ENCODE measurements at regions not wholly inside any gene's neighbourhood (a gene's known extent, or its start where the extent isn't known, plus 50 kb on each side); places are given as distances from the start of the nearest gene placed in this dataset.
"Not testable (repeated sequence)": the region's sequence is repeated elsewhere in the genome, so short reads cannot be mapped to it uniquely, and the experiment has no call there.

DNA sequence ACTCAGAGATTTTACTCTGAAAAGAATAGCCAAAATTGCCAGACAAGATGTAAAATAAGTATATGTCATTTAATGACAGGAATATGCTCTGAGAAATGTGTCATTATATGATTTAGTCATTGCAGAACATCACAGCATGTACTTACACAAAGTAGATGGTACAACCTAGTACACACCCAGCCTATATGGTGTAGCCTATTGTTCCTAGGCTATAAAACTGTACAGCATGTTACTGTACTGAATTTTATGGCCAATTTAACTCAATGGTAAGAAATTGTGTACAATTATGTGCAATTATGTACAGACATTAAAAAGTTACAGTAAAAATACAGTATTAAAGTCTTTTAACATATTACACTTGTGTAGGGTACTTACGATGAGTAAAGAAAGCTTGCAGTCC is 311.9 kb upstream of the EPHA7 start:
- FAIRE-seq (no peak), DNase-seq (ENCODE audit: low spot score in 2 of 2) (no peak)

DNA sequence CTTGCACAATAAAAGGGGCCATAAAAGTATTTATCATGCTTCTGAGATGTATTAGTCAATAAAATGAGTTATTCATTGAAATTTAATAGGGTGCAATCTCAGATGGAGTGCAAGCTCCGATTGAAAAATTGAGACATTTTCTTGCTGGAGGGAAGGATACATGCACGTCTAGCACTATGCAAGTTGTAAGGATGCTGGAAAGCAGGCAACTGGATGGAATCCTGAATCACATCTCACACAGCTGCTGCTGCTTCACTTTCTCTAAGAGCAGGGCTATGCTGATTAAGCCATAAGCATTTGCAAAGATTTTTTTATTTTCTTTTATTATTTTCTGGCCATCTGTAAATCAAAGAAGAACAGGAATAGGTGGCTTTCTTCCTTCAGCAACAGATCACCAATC is 308.8 kb upstream of the EPHA7 start:
- no peak for DNase-seq (ENCODE audit: low spot score in 2 of 2)
- FAIRE-seq, result no peak

DNA sequence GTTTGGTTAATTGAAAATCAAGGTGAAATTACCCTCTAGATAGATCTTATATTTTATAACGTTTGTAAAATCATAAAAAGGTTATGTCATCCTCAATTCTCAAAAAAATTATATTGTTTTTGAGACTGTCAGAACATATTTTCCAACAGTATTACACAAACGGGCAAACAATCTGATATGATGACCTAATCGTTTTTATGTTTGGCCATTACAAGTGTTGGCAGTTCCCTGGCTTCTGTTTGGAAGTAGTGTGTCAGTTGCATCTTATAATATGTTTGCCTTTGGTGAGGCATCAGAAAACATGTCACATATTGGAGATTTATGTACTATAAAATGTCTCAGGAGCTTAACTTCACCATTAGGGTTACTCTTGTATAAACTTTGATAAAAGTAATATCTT is 308.1 kb upstream of the EPHA7 start:
- FAIRE-seq, result no peak

DNA sequence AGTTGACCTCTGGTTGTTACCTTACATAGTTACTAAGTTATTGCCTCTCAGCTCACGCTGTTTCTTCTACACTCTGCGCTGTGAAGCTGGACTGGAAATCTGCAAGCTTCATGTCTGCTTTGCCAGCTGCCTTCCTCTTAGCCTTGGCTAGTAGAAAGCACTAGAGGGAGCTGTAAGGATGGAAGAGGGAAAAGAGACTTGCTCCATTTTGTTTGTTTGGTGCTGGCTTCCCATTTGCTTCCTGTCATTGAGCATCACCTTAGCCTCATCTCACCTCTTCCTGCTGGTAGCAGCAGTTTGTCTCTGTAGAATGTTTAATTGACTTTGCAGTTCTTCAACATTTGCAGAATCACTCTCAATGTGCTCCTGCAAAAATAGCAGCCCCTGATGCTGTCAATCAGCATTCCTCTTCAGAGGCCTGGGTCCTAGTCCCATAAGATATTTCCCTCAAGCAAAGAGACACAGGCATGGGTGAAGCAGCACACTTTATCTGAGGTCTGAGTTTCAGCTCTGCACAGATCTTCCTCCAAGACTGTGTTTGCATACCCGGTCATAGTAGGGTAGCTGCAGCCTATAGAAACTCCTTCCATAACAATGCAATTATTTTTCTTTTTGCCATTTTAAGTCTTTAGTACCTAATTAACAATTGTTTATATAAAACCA is 302.2 kb upstream of the EPHA7 start:
- peak in 1 of 2 donors; percentile 2 for DNase-seq (ENCODE audit: low spot score in 2 of 2)
- no peak for FAIRE-seq

More for the DNA sequence above, 308.1 kb upstream of the EPHA7 start:
- DNase-seq (ENCODE audit: low spot score in 2 of 2), result no peak

DNA sequence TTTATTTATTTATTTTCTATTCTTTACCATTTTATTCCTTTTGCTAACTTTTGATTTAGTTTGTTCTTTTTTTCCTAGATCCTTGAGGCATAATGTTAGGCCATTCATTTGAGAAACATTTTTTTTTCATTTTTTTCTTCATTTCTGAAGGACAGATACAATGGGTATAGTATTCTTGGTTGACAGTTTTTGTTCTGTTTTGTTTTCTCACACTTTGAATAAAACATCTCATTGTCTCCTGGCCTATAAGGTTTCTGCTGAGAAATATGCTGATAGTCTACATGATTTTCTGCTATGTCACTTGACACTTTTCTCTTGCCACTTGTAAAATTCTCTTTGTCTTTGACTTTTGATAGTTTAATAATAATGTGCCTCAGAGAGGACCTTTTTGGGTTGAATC is 294.6 kb upstream of the EPHA7 start:
- DNase-seq (ENCODE audit: low spot score in 2 of 2), result no peak
- no peak for FAIRE-seq

DNA sequence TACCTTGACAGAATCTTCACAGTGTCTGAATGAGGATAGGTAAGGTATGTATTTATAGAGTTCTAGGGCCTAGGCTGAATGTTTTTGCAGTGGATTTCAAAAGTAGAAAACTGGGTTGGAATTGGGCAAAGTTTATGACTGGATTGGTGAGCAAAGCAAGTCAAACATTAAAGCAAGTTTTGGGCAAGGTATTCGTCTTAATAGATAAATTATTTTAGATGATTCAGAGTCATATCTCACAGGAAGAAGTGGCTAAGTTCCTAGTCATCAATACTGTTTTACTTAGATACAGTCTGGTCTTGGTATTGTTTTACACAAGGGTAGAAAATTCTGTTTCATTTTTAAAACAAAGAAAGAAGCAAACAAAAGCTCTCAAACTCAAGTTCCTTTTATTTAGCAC is 284.1 kb upstream of the EPHA7 start:
- no peak for FAIRE-seq
- no peak for DNase-seq (ENCODE audit: low spot score in 2 of 2)

DNA sequence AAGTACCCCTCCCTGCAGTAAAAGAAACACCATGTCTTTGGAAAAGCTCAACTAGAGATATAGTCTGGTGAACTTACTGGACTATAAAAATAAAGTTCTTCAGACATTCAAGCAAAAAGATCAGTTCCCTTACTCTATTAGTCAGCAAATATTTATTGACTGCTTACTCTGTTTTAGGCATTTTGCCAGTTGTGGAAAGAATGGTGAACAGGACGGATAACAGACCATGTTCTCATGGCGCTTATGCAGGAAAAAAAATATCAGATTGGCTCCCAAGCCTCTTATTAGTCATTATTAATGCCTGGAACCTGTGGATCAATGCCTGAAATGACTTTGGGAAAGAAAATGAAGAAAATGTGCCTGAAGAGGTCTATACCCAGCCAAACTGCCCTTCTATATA is 282.2 kb upstream of the EPHA7 start:
- FAIRE-seq (no peak), DNase-seq (ENCODE audit: low spot score in 2 of 2) (no peak)

DNA sequence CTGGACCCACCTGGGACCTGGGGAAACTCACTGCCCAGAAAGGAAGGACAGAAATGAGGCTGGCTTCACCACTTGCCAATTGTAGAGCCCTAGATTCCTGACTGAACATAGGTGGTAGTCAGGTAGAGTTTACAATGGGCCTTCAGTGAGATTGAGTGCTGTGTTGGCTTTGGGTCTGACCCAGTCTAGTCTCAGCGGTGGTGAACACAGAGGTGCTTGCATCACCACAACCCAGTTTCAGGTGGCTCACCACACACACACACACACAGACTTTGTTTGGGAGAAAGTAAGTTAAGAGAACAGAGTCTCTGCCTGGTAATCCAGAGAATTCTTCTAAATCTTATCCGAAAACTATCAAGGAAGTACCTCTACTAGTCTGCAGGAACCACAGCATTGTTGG is 266.1 kb upstream of the EPHA7 start:
- DNase-seq (ENCODE audit: low spot score in 2 of 2) (no peak), FAIRE-seq (no peak)

DNA sequence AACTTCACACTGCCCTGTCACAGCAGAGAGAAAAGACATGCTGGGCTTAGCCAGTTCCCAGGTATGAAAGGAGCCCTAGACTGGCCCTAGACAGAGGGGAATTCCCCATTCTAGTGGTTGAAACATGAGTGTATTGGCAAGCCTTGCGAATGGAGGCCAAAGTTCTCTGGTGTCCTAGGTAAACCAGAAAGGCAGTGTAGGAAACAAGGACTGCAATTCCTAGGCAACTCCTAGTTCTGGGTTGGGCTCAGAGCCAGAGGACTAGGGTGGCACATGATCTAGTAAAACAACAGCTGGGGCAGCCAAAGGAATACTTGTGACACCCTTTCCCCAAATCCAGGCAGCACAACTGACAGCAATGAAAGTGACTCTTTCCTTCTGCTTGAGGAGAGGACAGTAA is 265.0 kb upstream of the EPHA7 start:
- DNase-seq (ENCODE audit: low spot score in 2 of 2) (no peak), FAIRE-seq (no peak)

DNA sequence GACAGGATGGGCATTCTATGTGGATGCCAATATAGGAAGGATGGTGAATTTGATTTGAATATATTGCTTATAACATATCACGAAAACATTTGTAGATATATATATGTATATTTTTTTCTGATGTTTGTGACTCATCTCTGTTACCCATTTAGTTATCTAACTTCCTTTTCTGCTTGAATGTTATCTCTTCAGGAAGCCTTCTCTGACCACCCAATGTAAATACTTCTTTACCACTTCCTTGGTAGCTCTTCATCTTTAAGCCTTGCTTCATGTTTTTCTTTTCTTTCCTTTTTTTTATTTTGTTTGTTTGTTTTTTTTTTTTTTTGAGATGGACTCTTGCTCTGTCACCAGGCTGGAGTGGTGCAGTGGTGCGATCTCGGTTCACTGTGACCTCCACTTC is 260.5 kb upstream of the EPHA7 start:
- FAIRE-seq, result no peak
- no peak for DNase-seq (ENCODE audit: low spot score in 2 of 2)

DNA sequence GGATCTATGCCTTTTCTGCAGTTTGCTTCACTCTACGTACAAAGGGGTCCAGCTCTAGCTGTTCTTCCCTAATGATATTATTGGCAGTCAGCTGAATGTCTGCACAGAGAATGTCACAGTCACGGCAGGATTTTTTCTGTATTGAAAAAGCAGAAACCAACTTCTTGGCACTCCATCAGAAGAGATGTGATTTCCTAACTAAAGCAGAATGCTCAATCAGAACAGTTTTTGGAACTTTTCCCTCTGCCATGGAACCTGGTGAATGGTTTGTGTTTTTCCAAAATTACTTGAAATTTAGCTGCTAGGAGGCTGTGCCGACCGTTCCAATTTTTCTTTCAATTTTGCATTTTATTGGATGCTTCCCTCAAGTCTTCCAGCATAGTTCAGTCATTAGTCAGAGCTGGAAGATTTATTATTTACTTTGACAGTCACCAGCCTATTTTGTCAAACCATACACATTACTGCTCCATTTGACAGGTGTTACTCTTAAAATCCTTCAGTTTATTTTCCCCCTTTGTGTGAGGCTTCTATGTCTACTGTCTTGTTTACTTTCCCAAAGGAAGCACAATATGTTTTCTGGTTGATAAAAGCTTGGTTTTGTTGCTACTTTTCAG is 259.6 kb upstream of the EPHA7 start:
- FAIRE-seq (no peak), DNase-seq (ENCODE audit: low spot score in 2 of 2) (no peak)

DNA sequence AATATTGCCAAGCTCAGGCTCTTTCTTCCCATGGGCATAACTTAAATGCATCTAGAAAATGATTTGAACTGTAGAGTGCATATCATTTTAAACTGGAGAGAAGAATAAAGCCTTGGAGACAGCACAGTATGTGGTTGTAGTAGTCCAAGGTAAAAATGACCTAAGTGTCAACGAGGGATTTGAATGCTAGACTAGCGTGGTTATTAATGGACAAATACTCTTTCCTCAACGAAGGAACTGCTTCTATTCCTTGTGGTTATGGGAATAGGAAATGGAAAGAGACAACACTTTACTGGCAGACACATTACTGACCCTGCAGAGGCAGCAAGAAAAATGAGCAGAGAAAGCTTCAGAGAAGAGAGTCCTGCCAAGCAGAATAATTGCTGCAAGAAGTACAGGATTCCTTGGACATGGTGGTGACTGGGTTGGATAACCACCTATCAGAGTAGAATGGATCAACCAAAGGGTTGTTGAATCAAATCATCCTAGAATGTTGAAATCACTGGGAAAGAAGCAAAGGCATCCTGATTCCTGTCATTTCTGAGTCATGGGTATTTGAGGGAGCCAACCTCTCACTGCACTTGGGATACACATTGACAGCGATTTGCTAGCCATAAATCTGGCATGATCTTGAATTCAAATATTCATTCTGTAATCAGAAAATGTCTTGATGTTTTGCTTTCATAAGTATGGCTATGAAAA is 258.1 kb upstream of the EPHA7 start:
- no peak for FAIRE-seq
- no peak for DNase-seq (ENCODE audit: low spot score in 2 of 2)

DNA sequence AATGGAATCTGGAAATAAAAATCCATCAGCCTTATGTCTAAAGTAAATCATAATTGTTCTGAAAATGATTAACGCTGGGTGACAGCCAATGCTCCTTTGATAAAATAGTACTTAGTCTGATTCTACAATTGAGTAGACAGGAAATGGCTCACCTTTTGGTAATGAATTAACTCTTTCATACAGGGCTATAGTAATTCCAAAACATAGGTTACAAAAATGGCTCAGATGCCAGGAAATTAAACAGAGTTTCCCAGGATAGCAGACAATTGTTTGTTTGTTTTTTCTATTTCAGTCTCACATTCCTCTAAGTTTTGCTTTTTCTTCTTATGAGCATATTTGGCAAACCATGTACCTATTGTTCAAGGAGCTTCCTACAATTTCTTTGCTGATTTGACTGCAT is 257.2 kb upstream of the EPHA7 start:
- DNase-seq (ENCODE audit: low spot score in 2 of 2) (no peak), FAIRE-seq (no peak)

DNA sequence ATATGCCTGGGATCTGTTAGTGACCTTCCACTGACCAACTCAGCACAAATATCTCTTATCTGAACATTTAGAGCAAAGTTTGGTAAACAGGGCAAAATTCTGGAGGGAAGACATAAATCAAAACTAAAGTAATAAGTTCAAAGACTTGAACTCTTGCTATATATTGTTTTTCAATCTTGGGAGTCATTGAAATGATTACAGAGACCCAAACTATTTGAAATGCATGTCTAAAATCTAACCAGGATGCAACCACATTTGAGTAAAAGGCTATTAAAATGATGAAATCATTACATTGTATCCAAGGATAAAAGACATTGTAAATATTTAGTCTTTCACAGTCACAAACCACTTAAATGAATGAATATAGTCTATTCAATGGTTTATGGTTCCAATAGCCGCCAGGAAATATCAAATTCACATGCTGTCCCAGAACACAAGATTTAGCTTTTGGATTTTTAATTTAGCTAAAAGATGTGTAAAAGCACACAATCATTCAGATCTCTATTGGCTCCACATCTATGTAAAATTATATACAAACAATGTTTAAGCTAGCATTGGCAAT is 256.6 kb upstream of the EPHA7 start:
- FAIRE-seq, result no peak
- no peak for DNase-seq (ENCODE audit: low spot score in 2 of 2)

DNA sequence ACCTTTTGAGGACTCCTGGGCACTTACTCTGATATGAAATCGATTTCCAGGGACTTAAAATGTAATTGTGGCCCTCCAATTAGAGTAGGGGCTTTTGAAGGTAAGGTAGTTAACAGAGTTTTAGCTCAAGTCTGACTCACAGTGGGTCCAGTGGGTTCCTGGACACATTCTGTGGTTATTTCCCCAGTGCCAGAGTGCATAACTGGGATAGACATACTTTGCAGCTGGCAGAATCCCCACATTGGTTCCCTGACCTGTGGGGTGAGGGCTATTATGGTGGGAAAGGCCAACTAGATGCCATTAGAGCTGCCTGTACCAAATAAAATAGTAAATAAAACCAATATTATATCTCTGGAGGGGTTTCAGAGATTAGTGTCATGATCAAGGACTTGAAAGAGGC is 243.8 kb upstream of the EPHA7 start:
- DNase-seq (ENCODE audit: low spot score in 2 of 2), result no peak
- FAIRE-seq, result no peak

DNA sequence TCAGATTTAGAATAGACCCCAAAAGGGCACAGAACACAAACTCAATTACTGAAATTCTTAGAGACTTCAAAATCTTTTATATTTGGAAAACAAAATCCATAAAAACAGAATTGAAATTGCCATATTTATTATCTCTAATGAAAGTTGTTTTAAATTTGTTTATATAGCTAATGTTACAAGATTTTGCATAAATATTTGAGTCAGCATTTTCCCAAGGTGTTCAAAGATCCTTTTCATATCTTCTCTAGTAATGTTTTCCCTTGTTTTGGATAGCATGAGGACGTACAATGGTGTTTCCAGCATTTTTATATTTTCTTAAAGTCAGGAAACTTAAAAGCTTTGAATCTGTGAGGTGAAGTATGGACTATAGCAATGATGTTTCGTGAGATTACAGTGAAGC is 235.2 kb upstream of the EPHA7 start:
- DNase-seq (ENCODE audit: low spot score in 2 of 2), result no peak

DNA sequence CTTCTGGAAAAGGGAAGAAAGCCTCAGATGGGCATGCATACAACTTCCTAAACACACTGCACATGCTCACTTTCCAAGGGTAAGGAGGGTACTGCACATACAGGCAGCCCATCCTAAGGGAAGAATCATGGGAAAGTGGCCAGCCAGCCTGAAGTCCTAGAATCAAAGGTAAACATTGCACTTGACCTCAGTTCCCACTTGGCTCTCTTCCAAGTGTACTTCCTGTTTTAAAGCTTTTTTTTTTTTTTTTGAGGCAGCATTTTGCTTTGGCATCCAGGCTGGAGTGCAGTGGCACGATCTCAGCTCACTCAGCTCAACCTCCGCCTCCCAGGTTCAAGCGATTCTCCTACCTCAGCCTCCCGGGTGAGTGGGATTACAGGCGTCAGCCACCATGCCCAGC is 225.3 kb upstream of the EPHA7 start:
- DNase-seq (ENCODE audit: low spot score in 2 of 2), result no peak

More for the DNA sequence above, 235.2 kb upstream of the EPHA7 start:
- no peak for FAIRE-seq

DNA sequence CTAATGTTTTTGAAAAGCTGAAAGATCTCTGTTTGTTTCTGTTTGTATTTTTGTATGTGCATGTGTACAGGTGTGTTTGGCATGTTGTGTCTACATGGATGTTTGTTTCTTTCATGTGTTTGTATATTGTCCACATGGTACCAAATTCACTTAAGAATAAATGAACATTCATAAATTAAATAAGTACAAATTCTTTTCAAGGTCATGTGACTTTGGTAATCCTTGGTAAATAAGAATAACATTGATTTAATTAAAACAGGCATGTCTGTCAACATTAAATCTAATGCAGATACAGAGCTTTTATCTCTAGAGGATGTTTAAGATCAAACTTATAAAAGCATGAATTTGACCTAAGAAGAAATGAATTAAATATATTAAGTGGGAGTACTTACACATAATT is 219.8 kb upstream of the EPHA7 start:
- FAIRE-seq, result no peak
- DNase-seq (ENCODE audit: low spot score in 2 of 2), result no peak

More for the DNA sequence above, 225.3 kb upstream of the EPHA7 start:
- no peak for FAIRE-seq

DNA sequence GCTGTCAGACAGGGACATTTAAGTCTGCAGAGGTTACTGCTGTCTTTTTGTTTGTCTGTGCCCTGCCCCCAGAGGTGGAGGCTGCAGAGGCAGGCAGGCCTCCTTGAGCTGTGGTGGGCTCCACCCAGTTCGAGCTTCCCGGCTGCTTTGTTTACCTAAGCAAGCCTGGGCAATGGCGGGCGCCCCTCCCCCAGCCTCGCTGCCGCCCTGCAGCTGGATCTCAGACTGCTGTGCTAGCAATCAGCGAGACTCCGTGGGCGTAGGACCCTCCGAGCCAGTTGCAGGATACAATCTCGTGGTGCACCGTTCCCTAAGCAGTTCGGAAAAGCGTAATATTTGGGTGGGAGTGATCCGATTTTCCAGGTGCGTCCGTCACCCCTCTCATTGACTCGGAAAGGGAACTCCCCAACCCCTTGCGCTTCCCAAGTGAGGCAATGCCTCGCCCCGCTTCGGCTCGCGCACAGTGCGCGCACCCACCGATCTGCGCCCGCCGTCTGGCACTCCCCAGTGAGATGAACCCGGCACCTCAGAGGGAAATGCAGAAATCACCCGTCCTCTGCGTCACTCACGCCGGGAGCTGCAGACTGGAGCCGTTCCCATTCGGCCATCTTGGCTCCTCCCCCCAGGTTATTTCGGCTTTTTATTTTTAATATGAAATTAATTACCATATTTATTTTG is 217.8 kb upstream of the EPHA7 start:
- DNase-seq (ENCODE audit: low spot score in 2 of 2); FAIRE-seq: not testable (repeated sequence)

DNA sequence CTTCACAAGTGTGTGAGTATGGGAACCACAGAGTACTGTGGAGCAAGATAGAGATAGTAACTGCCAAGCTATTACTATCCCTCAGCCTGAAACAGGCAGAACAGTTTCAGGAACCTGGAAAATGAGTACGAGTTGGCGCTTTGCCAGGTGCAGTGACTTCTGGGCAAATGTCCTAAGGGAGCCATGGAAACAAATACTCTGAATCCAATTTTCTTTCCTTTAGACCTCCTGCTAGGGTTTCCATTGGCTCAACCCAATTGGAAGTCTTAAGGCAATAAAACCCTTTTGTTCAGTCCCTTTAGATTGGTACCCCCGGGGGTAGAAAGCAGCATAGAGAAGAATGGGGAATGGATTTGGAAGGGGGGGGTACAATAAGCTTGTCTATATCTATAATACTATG is 205.0 kb upstream of the EPHA7 start:
- FAIRE-seq, result no peak
- no peak for DNase-seq (ENCODE audit: low spot score in 2 of 2)

DNA sequence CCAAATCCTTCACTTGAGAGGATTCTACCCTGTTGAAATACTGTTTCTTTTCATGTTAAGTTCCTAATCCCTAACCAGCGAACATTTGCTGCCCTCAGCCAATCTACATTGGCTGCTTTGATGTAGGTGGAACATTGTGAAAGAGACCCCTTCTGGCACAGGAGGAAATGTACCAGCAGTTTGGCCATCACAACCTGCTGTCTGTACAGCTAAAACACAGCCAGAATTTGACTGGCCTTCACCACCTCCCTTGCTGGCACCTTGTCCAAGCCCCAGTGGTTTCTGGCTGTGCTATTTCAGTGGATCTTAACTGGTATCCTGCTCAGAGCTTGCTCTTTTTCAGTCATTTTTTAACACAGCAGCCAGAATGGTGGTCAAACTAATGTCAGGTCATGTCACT is 202.1 kb upstream of the EPHA7 start:
- no peak for FAIRE-seq
- DNase-seq (ENCODE audit: low spot score in 2 of 2), result no peak

All from frontal cortex (tissue), 3 donors.